PFSK-1 (cell line): ENCODE measurements at regions not wholly inside any gene's neighbourhood (a gene's known extent, or its start where the extent isn't known, plus 50 kb on each side); places are given as distances from the start of the nearest gene placed in this dataset.

Source experiments
- POLR2AphosphoS5 ChIP-seq: IDR thresholded peaks from 2 replicates; pipeline ENCODE4 v1.6.1; 2012; ENCODE audit warnings: low read depth, mild to moderate bottlenecking, control low read depth, low read length, moderate library complexity
- REST ChIP-seq, 2 experiments: IDR thresholded peaks; 2 replicates each; pipeline versions ENCODE4 v1.6.1 to v1.8.0; 2011 to 2012; ENCODE audit warnings: low read depth in 2 of 2, low read length in 2 of 2, control low read depth in 1 of 2, inconsistent platforms in 1 of 2, mild to moderate bottlenecking in 1 of 2, moderate library complexity in 1 of 2; ENCODE audit not compliant: insufficient read depth in 1 of 2
- SIN3A ChIP-seq: IDR thresholded peaks from 2 replicates; pipeline ENCODE4 v1.6.1; 2012; ENCODE audit warnings: mild to moderate bottlenecking, low read length, moderate library complexity, borderline replicate concordance; ENCODE audit not compliant: insufficient read depth
- TAF1 ChIP-seq: IDR thresholded peaks from 2 replicates; pipeline ENCODE4 v1.6.1; 2012; ENCODE audit warnings: low read length, control low read depth, borderline replicate concordance; ENCODE audit not compliant: insufficient read depth

GRCh38 chr6:115618256-115618655, 442.4 kb downstream of the FRK start:
- TF ChIP-seq REST (IDR thresholded peaks at IDR 0.05; ENCODE audit: insufficient read depth in 1 of 2, low read depth in 2 of 2, low read length in 2 of 2), result no peak
- TF ChIP-seq POLR2AphosphoS5, result no peak
- no peak for TF ChIP-seq SIN3A
- no peak for TF ChIP-seq TAF1
